Activated effector memory CD4-positive, alpha-beta T cell treated with anti-CD3 and anti-CD28 coated beads, Interleukin-2, amount 50 U/mL, for 16 hours (primary cell): ENCODE measurements at regions not wholly inside any gene's neighbourhood (a gene's known extent, or its start where the extent isn't known, plus 50 kb on each side); places are given as distances from the start of the nearest gene placed in this dataset.

Experiments used
- DNase-seq: peaks from one replicate; pipeline ENCODE4 v3.0.0-alpha.2; 2020

GRCh38 chr2:19675856-19676460 is 225.8 kb downstream of the TTC32 start:
- no peak for DNase-seq

GRCh38 chr2:19675003-19675629 is 226.7 kb downstream of the TTC32 start:
- DNase-seq: no peak

- DNase-seq: no peak
These were observed 227.5 kb downstream of the TTC32 start for GRCh38 chr2:19674051-19675002.

- no peak for DNase-seq
These were observed 228.5 kb downstream of the TTC32 start for GRCh38 chr2:19673213-19673791.

GRCh38 chr2:19671916-19672315 is 229.9 kb downstream of the TTC32 start:
- DNase-seq: no peak

- no peak for DNase-seq
These were observed 230.5 kb downstream of the TTC32 start for GRCh38 chr2:19671311-19671710.

GRCh38 chr2:19670303-19670702 is 231.5 kb downstream of the TTC32 start:
- DNase-seq: no peak

GRCh38 chr2:19669559-19669958 is 232.2 kb downstream of the TTC32 start:
- no peak for DNase-seq

GRCh38 chr2:19669126-19669525 is 232.7 kb downstream of the TTC32 start:
- no peak for DNase-seq

GRCh38 chr2:19667536-19667949 is 234.2 kb downstream of the TTC32 start:
- no peak for DNase-seq

GRCh38 chr2:19667085-19667484 is 234.7 kb downstream of the TTC32 start:
- DNase-seq: no peak

- DNase-seq: no peak
These were observed 237.1 kb downstream of the TTC32 start for GRCh38 chr2:19664646-19665045.

GRCh38 chr2:19659024-19659792 is 242.6 kb downstream of the TTC32 start:
- DNase-seq: no peak

- DNase-seq: no peak
These were observed 245.8 kb downstream of the TTC32 start for GRCh38 chr2:19656011-19656410.

- DNase-seq: no peak
These were observed 247.3 kb downstream of the TTC32 start for GRCh38 chr2:19654310-19655090.

- no peak for DNase-seq
These were observed 248.3 kb downstream of the TTC32 start for GRCh38 chr2:19653509-19653908.

GRCh38 chr2:19652811-19653210 is 249.0 kb downstream of the TTC32 start:
- DNase-seq: no peak

- no peak for DNase-seq
These were observed 250.3 kb downstream of the TTC32 start for GRCh38 chr2:19651466-19651865.

- DNase-seq: no peak
These were observed 251.9 kb downstream of the TTC32 start for GRCh38 chr2:19649785-19650380.

- no peak for DNase-seq
These were observed 252.6 kb downstream of the TTC32 start for GRCh38 chr2:19649142-19649541.

- no peak for DNase-seq
These were observed 253.2 kb downstream of the TTC32 start for GRCh38 chr2:19648583-19648982.
